ENCODE measurements at regions not wholly inside any gene's neighbourhood (a gene's known extent, or its start where the extent isn't known, plus 50 kb on each side); places are given as distances from the start of the nearest gene placed in this dataset.

DNA sequence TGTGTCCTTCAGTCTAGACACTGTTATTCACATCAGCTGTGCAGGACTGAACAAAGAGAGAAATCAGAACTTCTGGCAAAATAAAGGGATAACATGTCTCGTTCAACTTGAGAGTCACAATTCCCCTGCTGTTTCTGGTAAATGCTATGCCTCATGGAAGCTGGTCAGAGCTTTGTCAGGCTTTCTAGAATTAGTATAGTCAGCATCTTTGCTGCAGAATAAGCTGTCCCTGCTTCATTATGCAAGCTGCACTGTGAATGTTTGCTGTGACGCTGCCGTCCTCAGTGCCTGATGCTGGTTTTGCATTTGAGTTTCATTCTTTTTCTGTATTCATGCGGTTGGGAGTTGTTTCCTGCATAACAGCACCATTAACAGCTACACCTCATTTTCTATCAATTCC, 96.4 kb upstream of the KCNJ6 start:
- Mint-ChIP-seq H3K27ac (no peak overlapping the region), H3K27me3 (ENCODE audit: low read depth in 3 of 3) (peaks cover 0 to 4% (median 2%) of the 10 kb centered on the region in 3 donors), H3K36me3 (no peaks in the 10 kb centered on the region), H3K4me3 (no peak overlapping the region), H3K9me3 (no peaks in the 10 kb centered on the region), H3K4me1 (no peaks in the 10 kb centered on the region)
- DNase-seq: no peak

DNA sequence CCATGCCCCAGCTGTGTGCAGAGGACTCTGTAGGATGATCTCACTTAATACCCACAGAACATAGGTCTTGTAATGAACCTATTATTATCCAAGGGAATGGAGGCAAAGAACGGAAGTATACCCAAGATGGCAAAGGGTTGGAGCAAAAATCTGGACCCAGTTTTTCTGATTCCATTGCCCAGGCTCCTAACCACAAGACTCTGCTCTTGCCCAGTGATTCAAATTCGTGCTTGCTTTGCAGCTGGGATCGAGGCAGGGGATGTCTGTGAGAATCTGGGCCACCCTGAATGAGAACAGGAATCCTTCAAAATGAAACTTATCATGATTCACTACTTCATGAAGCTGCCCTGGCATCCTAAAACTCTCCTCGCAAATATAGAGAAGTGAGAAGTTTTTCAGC, 97.5 kb upstream of the KCNJ6 start:
- no peaks in the 10 kb centered on the region for H3K36me3 Mint-ChIP-seq
- H3K27me3 Mint-ChIP-seq (ENCODE audit: low read depth in 3 of 3): peaks cover 0 to 4% (median 4%) of the 10 kb centered on the region in 3 donors
- no peak overlapping the region for H3K27ac Mint-ChIP-seq
- DNase-seq: no peak
- H3K9me3 Mint-ChIP-seq: no peaks in the 10 kb centered on the region
- H3K4me1 Mint-ChIP-seq: no peaks in the 10 kb centered on the region
- no peak overlapping the region for H3K4me3 Mint-ChIP-seq

DNA sequence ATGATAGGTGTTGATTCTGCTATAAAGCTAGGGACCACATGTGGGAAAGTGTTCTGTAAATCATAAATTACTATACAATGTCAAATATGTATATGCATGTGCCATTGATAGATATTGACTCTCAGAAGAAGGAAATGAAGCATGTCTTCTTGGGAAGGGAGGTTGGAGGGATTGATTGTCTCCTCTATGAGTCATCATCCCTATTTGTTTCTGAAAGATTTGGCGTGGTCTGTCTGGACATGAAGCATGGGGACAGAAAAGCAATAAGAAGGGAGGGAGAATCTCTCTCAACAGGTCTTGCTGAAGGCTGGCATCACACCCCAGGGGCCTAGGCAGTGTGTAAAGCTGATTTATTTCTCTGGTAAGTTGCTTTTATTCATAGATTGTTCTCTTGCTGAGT, 98.0 kb upstream of the KCNJ6 start:
- Mint-ChIP-seq H3K36me3 (no peaks in the 10 kb centered on the region), H3K9me3 (no peaks in the 10 kb centered on the region), H3K27me3 (ENCODE audit: low read depth in 3 of 3) (peaks cover 0 to 4% (median 4%) of the 10 kb centered on the region in 3 donors), H3K4me3 (no peak overlapping the region), H3K4me1 (no peaks in the 10 kb centered on the region), H3K27ac (no peak overlapping the region)
- no peak for DNase-seq

DNA sequence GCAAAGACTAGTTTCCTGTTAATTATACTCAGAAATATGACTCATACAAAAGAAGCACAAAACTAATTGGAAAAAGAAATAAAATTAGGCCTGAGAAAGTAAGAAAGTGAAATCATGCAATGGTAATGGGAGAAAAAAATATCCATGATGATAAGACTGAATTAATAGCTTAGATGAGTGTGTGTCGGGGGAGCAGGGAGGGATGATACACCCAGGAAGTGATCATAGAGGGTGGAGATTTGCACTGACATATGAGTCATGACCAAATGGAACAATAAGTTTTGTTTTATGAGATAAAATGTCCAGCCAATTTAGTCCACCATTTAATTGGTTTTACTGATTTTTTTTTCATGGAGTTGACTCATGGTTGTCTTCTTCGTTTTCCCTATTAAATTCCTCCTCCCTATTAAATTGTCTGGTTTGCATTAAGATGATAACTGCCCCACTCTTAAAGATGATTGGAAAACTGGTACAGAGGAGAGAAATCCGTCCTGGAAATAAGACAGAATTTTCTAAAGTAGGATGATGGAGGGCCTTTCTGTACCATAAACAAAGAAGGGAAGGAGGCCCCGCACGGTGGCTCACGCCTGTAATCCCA, 111.7 kb upstream of the KCNJ6 start:
- H3K4me3 Mint-ChIP-seq: no peak overlapping the region
- H3K4me1 Mint-ChIP-seq: no peaks in the 10 kb centered on the region
- H3K27ac Mint-ChIP-seq: no peak overlapping the region
- H3K9me3 Mint-ChIP-seq: peaks cover 0 to 6% (median 0%) of the 10 kb centered on the region in 6 donors
- DNase-seq: no peak
- peaks cover 0 to 7% (median 6%) of the 10 kb centered on the region in 3 donors for H3K27me3 Mint-ChIP-seq (ENCODE audit: low read depth in 3 of 3)
- H3K36me3 Mint-ChIP-seq: no peaks in the 10 kb centered on the region

DNA sequence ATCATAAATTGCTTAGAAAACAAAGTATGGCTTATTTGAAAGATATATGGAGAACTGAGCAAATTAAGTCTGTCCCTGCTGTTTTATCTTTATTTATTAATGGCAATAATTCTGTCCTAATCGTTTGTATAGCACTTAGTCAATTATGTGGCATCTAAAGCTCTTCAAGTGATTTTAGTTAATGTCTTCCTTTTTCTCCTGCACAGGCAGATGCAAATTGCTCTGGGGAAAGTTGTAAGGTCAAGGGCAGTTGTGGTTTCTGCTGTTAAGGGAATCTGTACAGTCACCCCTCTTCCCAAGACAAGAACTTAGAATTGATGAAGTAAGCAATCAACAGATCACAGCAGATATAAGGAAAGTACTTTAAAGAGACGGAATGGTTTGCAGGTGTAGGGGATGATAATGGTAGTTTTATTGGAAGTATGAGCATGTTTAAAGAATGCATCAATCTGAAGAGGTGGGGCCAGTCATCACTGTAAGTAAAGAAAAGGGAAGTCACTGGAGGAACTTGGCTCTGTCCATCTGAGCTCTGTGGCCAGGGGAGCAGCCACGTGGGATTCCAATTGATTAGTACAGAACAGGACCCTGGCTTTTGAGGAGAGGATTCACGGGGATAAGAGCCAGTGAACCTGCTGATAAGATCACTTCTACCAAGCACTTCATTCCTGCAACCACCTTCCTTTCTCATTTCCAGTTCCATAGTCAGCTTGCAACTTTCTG, 116.0 kb upstream of the KCNJ6 start:
- H3K27ac Mint-ChIP-seq: no peak overlapping the region
- peaks cover 0 to 8% (median 8%) of the 10 kb centered on the region in 3 donors for H3K27me3 Mint-ChIP-seq (ENCODE audit: low read depth in 3 of 3)
- H3K36me3 Mint-ChIP-seq: no peaks in the 10 kb centered on the region
- H3K4me1 Mint-ChIP-seq: no peaks in the 10 kb centered on the region
- H3K9me3 Mint-ChIP-seq: peaks cover 0 to 7% (median 0%) of the 10 kb centered on the region in 6 donors
- DNase-seq: no peak
- H3K4me3 Mint-ChIP-seq: no peak overlapping the region

DNA sequence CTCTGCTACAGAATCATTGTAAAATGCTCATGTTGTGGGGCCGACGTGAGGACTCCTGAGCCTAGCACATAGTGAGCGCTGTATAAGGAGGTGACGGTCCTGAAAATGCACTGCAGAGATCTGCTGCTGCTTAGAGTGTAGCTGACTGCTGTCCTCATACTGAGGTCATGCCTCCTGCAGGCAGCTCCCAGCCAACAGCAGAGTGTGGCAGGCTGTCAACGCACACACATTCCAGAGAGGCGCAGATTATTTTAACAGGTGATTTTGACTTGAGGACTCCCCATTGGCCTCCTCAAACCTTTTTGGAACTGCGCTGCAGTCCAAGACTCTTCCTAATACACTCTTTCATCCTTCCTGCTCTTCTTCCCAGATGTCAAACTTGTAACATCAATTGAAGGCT, 119.8 kb upstream of the KCNJ6 start:
- peaks cover 0 to 7% (median 0%) of the 10 kb centered on the region in 6 donors for H3K9me3 Mint-ChIP-seq
- H3K27me3 Mint-ChIP-seq (ENCODE audit: low read depth in 3 of 3): peaks cover 0 to 6% (median 3%) of the 10 kb centered on the region in 3 donors
- DNase-seq: no peak
- H3K36me3 Mint-ChIP-seq: no peaks in the 10 kb centered on the region
- no peaks in the 10 kb centered on the region for H3K4me1 Mint-ChIP-seq
- no peak overlapping the region for H3K4me3 Mint-ChIP-seq
- no peak overlapping the region for H3K27ac Mint-ChIP-seq

DNA sequence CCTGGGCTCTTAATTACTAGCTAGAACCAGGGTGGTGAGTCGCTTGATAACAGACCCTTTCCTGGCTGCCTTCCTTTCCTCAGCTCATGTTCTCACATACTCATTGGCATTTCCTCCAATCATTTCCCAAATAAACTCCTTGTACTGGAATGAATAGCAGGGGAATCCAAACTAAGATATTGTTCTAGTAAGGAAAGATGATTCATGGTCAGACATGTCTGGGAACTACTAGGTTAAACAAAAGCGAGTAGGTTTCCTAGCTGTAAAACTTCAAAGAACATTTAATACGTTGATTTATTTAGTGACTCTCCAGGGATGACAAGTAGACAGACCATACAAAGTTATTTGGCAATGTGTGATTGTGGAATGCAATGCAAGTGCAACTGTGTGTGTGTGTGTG, 121.2 kb upstream of the KCNJ6 start:
- peaks cover 0 to 6% (median 3%) of the 10 kb centered on the region in 3 donors for H3K27me3 Mint-ChIP-seq (ENCODE audit: low read depth in 3 of 3)
- no peaks in the 10 kb centered on the region for H3K36me3 Mint-ChIP-seq
- no peak for DNase-seq
- no peak overlapping the region for H3K27ac Mint-ChIP-seq
- H3K4me3 Mint-ChIP-seq: no peak overlapping the region
- no peaks in the 10 kb centered on the region for H3K4me1 Mint-ChIP-seq
- H3K9me3 Mint-ChIP-seq: peaks cover 0 to 2% (median 0%) of the 10 kb centered on the region in 6 donors

DNA sequence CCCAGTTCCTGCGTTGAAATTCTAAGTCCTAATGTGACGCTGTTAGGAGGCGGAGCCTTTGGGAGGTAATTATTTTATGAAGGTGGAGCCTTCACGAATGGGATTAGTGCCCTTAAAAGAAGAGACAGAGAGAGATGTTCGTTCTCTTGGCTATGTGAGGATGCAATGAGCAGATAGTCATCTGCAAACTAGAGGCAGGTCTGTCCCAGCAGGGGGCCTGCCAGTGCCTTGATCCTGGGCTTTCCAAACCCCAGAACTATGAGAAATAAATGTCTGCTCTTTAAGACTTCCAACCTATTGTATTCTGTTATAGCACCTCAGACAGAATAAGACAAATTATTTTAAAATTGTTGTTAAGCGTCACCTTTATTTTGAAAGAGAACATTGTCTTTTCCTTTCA, 123.1 kb upstream of the KCNJ6 start:
- Mint-ChIP-seq H3K9me3 (peaks cover 0 to 2% (median 0%) of the 10 kb centered on the region in 6 donors), H3K4me3 (no peak overlapping the region), H3K4me1 (no peaks in the 10 kb centered on the region), H3K27me3 (ENCODE audit: low read depth in 3 of 3) (peaks cover 3 to 6% (median 5%) of the 10 kb centered on the region in 3 donors), H3K27ac (no peak overlapping the region), H3K36me3 (no peaks in the 10 kb centered on the region)
- no peak for DNase-seq

DNA sequence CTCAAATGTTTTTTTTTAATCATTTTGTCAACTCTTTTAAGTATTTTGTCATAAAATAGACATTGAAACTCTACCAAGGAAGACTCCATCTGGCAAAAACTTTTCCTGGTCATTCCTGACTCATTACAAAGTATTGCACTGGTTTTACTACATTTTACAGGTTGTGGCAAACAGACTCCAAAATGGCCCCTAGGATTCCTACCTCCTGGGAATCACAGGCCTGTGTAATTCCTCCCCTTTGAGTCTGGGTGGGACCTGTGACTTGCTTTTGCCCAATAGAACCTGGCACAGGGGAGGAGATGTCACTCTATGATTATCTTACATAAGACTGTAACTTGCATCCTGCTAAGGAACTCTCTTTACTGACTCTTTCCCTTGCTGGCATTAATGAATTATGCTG, 123.6 kb upstream of the KCNJ6 start:
- peaks cover 0 to 2% (median 0%) of the 10 kb centered on the region in 6 donors for H3K9me3 Mint-ChIP-seq
- H3K4me3 Mint-ChIP-seq: no peak overlapping the region
- no peak overlapping the region for H3K27ac Mint-ChIP-seq
- peaks cover 3 to 6% (median 5%) of the 10 kb centered on the region in 3 donors for H3K27me3 Mint-ChIP-seq (ENCODE audit: low read depth in 3 of 3)
- H3K36me3 Mint-ChIP-seq: no peaks in the 10 kb centered on the region
- no peaks in the 10 kb centered on the region for H3K4me1 Mint-ChIP-seq
- DNase-seq: no peak

DNA sequence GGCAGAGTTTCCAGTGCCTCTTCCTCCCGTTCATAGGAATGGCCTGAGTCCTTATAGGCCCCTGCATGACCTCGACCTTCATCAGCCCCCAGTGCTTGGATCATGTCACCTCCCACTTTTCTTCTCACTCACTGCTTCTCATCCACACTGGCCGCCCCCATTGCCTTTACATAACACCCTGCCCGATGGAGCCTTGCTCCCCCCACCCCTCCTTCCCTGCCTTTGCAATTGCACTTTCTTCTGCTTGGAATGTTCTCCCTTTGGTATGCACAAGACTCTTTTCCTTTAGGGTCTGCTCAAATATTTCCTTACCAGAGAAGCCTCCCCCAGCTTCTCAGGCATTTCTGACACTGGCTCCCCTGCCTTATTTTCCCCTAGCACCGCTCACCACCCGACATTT, 125.2 kb upstream of the KCNJ6 start:
- no peaks in the 10 kb centered on the region for H3K4me1 Mint-ChIP-seq
- no peak overlapping the region for H3K27ac Mint-ChIP-seq
- DNase-seq: no peak
- no peak overlapping the region for H3K4me3 Mint-ChIP-seq
- H3K27me3 Mint-ChIP-seq (ENCODE audit: low read depth in 3 of 3): peaks cover 4 to 5% (median 4%) of the 10 kb centered on the region in 3 donors
- no peaks in the 10 kb centered on the region for H3K36me3 Mint-ChIP-seq
- peaks cover 0 to 2% (median 0%) of the 10 kb centered on the region in 6 donors for H3K9me3 Mint-ChIP-seq

DNA sequence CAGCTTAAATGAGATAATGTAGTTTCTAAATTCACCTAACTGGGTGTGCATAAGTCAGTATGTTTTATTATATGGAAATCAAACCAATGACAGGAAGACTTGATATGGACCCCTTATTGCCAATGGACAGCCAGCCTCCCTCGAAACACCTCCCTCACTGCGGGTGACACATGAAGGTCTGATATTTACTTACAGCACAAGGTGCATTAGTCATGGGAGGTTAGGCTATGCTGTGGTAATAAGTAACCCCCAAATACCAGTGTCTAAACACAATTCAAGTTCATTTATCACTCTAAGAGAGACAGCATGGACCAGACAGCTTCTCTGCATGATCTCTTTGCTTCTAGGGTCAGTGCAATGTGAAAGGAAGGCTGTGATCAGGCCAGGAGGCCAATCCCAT, 126.0 kb upstream of the KCNJ6 start:
- Mint-ChIP-seq H3K27ac (no peak overlapping the region), H3K4me1 (no peaks in the 10 kb centered on the region), H3K4me3 (no peak overlapping the region), H3K36me3 (no peaks in the 10 kb centered on the region), H3K9me3 (peaks cover 0 to 2% (median 0%) of the 10 kb centered on the region in 6 donors), H3K27me3 (ENCODE audit: low read depth in 3 of 3) (peaks cover 3 to 5% (median 4%) of the 10 kb centered on the region in 3 donors)
- DNase-seq: no peak

DNA sequence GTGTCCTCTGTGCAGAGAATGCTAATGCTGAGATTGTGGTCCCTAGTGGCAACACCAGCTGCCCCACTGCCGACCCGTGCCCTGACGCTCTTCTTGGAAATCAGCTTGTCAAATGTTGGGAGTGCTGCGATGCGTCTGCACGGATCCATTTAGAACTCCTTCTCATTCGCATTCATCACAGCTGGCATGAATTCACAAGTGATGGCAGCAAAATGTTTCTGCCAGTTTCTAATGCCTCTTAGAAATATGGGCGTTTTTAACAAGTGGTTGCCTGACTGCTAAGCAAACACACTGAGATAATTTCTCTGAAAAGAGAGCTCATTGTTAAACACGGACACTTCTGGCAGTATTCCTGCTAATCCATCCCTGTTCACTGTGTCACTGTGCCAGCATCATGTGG, 131.9 kb upstream of the KCNJ6 start:
- no peaks in the 10 kb centered on the region for H3K4me1 Mint-ChIP-seq
- no peaks in the 10 kb centered on the region for H3K36me3 Mint-ChIP-seq
- peaks cover 0 to 2% (median 0%) of the 10 kb centered on the region in 6 donors for H3K9me3 Mint-ChIP-seq
- no peak overlapping the region for H3K27ac Mint-ChIP-seq
- no peak overlapping the region for H3K4me3 Mint-ChIP-seq
- H3K27me3 Mint-ChIP-seq (ENCODE audit: low read depth in 3 of 3): peaks cover 0 to 5% (median 3%) of the 10 kb centered on the region in 3 donors
- no peak for DNase-seq

DNA sequence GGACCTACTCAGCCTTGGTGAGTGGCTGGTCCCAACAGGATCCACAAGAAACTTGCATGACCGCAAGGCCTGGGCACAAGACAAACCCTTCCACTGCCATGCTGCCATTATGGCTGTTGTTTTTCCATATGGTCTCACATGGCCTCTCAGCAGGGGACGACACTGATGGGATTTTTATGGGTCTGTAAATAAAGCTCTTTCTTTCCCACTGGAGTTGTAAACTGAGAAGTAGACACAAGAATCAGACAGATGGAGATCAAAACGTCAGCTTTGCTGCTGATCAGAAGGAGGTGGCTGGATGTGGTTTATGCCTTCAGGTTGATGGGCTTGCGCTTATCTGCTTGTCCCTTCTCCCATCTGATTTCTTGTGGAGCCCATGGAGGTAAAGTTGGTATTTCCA, 138.1 kb upstream of the KCNJ6 start:
- Mint-ChIP-seq H3K9me3 (peaks cover 0 to 8% (median under 1%) of the 10 kb centered on the region in 6 donors), H3K27ac (no peak overlapping the region), H3K4me1 (no peaks in the 10 kb centered on the region), H3K27me3 (ENCODE audit: low read depth in 3 of 3) (peaks cover 0 to 2% (median 1%) of the 10 kb centered on the region in 3 donors), H3K36me3 (no peaks in the 10 kb centered on the region), H3K4me3 (no peak overlapping the region)
- no peak for DNase-seq

DNA sequence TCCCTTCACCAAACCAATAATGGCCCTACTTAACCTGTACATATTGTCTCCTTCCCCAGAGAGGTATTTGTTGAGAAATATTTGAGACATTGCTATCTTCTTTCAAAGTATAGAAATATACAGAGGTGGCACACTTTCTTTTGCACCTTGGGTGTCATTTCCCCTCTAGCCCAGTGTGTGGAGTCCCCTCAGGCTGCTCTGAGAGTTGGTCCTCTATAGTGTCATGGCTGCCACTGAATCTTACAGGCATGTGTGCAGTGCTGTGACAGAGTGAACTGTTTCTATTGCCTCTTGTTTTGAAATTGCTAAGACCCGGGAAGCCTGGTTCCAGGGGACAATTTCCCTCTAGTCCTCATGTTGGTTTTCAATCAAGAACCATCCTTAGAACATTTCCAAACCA, 140.2 kb upstream of the KCNJ6 start:
- H3K4me3 Mint-ChIP-seq: no peak overlapping the region

More for the DNA sequence above, 140.2 kb upstream of the KCNJ6 start:
- Mint-ChIP-seq H3K27me3 (ENCODE audit: low read depth in 3 of 3) (peaks cover 0 to 2% (median 1%) of the 10 kb centered on the region in 3 donors), H3K4me1 (no peaks in the 10 kb centered on the region), H3K9me3 (peaks cover 0 to 8% (median under 1%) of the 10 kb centered on the region in 6 donors), H3K27ac (no peak overlapping the region), H3K36me3 (no peaks in the 10 kb centered on the region)
- DNase-seq: no peak

Data from immature natural killer cell (primary cell).